ENCODE measurements at regions not wholly inside any gene's neighbourhood (a gene's known extent, or its start where the extent isn't known, plus 50 kb on each side); places are given as distances from the start of the nearest gene placed in this dataset.
"Not testable (repeated sequence)": the region's sequence is repeated elsewhere in the genome, so short reads cannot be mapped to it uniquely, and the experiment has no call there.

DNA sequence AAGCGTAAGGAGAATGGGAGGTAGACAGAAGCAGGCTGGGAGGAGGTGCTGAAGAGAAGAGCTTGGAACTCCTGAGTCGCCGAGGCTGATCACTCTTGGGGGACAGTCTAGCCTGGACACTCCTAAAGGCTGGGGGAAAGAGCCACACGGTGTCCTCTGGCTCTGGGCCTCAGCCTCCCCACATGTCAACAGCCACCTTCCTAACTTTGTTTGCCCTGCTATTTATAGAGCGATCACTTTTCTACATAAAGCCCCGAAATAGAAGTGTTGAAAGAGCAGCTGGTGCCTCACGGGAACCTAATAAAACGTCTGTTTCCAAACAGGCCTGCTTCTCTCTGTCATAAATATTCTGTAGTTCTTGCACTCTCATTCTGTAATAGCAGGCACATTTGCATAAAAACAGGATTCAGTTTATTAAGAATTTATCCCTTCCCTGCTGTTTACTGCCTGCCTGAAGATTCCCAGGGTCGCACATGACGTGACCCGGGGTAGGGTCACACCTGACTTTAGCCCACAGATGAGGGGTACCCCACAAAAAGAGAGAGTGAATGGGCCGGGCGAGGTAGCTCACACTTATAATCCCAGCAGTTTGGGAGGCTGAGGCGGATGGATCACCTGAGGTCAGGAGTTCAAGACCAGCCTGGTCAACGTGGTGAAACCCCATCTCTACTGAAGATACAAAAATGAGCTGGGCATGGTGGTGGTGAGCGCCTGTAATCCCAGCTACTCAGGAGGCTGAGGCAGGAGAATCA, 212.5 kb downstream of the TOMM20 start:
- DNase-seq = no peak

DNA sequence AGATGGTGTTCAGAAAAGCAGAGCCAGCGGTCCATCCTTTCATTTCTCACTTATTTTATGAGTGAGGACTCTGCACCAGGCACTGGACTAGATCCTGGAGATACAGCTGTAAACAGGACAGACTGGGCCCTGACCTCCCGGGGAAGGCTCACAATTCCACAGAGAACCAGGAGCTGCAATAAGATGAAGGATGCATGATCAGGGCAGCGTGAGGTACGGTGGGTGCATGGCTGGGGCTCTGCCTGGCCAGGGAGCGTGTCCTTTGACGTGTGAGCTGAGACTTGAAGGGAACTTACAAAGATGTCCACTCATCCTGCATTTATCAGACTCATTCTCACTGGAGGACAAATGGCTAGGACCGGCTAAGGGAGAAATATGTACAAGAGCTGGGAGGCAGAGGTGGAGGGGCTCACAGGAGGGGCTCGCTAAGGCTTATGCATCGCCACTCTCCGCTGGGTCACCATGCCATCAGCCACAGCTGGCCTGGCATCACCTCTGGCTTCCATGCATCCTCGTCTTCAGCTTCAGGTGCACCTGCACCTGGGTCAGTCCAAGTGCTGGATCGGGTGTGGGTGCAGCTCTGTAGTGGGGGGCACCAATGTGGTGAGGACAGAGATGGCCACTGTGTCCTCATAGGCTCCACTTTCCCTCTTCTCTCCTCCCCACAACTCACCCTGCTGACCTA, 213.9 kb downstream of the TOMM20 start:
- no peak for DNase-seq

DNA sequence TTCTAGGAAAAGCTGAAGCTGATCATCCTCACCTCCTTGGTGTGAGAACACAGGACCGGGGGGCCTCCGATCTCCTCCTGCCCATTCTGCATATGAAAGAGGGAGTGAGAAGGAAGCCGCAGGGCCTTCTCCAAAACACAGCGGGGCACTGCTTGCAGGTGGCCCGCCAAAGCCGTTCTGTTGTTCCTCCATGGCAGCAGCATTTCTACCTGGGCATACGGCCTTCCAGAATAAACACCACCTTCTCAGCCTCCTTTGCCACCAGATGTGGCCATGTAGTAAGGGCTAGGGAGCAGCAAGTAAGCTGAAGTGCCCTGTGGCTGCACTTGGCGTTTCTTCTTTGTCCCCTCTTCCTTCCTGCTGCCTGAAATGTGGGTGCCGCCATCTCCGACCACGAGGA, 214.9 kb downstream of the TOMM20 start:
- no peak for DNase-seq

DNA sequence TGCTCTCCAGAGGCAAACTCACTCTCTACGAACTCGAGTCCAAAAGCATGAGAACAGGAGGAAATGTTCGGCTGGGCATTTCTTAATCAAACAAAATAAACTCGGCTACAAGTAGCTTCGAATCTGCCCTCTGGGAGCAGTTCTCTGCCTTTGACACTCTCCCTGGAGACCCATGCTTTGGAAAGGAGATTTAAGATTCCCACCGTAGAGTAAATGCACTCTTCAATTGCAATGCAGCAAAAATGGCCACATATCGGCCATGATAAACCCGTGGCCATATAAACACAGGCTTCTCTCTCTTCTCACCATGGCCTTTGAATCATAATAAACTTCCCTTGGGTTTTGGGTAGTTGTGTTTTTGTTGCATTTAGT, 215.4 kb downstream of the TOMM20 start:
- DNase-seq = no peak

DNA sequence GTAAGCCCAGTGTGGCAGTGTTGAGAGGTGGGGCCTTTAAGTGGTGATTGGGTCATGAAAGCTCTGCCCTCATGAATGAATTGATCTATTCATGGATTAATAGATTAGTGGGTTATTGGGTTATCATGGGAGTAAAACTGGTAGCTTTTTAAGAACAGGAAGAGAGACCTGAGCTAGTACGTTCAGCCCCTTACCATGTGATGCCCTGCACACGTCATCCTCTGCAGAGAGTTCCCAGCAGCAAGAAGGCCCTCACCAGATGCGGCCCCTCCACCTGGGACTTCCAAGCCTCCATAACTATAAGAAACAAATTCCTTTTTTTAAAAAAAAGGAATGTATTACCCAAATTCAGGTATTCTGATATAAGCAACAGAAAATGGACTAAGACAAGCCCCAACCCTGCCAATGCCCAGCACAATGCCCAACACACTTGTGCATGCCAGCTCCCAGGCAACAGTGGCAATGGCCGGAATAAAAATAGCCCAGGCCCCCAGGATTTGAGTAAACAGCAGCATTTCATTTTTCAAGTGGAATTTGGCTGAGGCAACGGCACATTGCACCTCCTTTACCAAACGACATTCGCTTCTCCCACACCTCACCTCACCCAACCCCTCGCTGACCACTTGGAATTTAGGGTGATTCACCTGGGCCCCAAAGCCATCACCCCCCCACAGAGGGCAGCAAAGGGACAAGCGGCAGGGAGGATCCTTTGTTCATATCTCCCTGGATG, 215.9 kb downstream of the TOMM20 start:
- no peak for DNase-seq

DNA sequence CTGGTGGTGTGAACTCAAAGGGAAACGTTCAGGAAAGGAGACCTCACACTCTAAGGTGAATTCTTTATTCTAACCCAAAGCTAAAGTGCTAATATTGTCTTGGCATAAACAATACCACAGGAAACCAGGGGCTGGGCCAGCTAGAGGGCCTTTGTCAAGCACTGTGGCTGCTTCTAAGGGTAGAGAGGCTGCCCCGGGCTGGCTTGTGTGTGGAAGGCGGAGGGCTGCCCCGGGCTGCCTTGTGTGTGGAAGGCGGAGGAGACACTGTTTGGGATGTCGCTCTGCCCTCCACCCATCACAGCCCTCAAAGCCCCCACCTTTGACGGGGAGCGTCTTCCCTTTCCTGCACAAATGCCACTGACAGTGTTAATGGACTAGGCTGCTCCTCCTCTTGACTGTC, 216.8 kb downstream of the TOMM20 start:
- DNase-seq = no peak

DNA sequence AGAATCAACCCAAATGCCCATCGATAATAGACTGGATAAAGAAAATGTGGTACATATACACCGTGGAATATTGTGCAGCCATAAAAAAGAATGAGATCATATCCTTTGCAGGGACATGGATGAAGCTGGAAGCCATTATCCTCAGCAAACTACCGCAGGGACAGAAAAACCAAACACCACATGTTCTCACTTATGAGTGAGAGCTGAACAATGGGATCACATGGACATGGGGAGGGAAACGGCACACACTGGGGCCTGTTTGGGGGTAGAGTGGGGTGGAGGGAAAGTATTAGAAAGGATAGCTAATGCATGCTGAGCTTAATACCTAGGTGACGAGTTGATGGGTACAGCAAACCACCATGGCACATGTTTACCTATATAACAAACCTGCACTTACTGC, 217.5 kb downstream of the TOMM20 start:
- DNase-seq = not testable (repeated sequence)

DNA sequence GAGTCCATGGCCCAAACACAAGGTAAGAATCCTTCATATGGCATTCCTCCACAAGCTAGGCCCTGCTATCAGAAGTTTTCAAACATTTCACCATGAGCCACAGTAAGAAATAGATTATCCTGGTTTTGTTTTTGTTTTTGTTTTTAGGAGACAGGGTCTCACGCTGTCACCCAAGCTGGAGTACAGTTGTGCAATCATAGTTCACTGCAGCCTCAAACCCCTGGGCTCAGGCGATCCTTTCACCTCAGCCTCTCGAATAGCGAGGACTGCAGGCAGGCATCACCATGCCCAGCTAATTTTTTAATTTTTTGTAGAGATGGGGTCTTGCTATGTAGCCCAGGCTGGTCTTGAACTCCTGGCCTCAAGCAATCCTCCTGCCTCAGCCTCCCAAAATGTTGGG, 218.8 kb downstream of the TOMM20 start:
- DNase-seq = no peak

DNA sequence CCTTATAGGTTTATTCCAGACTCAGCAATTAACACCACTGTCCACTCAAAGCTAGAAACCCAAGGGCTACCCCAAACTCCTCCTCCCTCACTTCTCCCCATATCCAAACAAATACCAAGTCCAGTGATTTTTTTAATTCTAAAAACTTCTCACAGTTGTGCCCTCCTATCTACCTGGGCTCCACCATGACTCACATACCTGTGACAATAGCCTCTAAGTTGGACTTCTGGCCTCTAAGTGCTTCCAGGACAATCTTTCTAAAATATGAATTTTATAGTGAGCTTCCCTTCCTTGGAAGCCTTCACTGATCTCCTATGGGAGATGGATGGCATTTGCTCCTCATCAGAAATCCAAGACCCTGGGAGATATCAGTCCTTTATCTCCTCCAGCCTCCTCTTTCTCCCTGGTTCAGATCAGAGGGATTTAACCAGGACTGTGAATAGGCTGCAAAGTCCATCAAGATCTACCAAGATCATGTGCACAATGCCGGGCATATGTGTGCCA, 219.3 kb downstream of the TOMM20 start:
- DNase-seq = no peak

DNA sequence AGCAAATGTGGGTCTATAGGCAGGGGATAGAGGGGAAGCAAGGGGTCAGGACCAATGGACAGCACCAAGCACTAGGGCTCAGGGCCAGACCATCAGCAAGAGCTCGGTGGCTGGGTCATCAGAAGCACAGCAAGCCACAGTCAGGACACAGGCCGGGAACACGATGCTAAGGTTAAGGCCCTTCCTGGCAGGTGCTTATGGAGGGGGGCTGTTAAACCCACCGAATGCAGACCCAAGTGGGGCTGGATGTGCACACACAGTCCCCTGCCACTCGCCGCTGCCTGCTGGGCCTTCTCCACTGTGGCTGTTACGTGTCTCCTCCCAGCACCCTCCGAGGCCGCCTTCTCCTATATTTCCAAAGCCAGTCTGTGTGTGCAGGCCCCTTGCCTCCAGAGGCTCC, 220.1 kb downstream of the TOMM20 start:
- DNase-seq = no peak

DNA sequence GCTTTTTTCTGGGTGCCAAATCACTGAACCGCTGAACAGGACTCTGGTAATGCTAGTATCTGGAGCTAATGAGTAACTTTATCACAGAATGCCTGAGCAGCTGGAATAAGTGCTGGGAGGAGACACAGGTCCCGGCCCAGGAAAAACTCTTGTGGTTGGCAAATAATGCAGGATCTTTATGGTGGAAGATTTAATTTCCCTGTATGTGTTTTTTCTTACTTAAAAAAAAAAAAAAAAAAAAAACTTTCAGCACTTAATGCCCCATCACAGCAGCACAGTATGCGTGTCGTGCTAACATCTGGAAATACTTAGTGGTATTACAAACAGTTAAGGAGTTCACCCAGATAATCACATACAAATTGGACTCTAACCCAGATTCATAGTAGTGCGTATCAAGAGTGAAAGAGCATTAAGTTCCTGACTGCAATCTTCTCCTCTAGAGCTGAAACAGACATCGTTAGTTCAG, 220.7 kb downstream of the TOMM20 start:
- DNase-seq = no peak

DNA sequence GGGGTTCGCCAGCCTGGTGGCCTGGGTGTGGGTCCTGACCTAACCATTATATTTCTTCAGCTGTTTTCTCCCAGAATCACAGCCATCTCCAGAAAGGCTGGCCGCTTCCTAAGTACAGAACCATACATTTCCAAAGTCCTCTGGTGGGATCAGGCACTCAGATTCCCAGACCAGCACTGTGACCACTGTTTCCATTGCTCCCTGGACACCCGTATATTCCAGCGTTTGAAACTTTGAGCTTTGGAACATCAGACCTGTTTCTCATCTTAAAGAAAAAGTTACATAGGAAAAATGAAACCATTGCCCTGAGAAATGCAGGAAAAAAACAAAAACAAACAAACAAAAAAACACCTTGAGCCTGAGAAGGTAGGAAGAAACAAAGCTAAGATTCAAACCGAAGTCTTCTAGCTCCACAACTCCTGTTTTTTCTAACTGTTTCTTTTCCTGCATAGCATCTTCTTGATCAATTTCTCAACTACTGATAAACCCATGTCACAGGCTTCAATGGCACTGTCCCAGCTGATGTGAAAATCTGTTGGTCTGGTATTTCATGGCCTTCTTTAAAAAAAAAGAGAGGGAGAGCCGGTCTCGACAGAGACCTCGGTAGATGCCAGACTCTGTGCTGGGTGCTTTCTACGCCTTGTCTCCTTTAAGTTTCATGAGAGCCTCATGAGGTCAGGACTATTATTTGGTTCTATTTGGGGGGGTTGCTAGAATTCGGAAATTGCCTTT, 221.3 kb downstream of the TOMM20 start:
- no peak for DNase-seq

DNA sequence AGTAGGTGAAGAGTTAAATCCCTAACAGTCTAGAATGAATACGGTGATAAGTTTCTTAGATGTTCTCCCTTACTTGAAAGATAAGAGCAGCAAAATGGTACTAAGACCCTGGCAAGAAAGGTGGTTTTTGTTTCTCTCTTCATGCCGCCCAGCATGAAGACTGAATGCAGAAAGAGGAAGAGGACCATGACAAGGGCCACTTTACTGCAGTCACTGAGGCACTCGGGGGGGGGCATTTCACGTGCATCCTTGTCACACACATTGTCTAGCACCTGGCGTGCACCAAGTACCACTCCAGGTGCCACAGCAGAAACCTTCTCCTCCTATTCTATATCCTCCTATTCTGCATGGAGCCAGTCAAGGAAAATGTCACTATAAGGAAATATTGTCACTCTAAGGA, 222.0 kb downstream of the TOMM20 start:
- no peak for DNase-seq

DNA sequence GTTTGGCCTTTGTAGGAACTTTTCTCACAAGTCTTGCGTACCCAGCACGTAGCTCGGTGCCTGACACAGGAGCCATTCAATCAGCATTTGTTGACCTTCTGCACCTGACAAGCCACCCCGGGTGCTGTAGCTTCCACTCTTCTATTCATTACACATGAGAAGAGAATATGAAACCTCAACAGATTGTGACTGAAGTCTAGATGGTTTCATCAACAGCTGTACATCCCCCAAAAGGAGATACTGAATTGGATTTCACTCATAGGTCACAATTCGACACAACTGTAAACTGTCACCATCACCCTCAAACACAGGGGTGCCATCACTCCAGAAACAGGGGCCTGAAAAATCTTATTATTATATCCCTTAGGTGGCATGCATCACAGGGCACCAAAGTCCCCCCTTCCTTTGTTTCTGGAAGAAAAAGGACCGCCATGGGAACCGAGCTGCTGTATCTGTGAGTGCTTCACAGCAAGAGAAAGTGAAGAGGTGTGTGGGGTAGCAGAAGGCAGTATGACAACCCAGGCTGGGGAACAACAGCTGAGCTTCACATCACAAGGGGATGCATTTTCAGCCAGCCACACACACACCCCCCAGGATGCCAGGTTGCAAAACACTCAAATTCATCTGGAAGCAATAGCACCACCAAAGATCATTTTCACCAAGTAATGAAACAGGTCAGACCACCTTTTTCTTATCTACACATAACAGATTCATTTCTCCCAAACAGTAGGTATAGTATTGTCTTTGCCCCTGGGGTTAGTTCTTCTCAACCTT, 225.7 kb downstream of the TOMM20 start:
- DNase-seq = no peak

DNA sequence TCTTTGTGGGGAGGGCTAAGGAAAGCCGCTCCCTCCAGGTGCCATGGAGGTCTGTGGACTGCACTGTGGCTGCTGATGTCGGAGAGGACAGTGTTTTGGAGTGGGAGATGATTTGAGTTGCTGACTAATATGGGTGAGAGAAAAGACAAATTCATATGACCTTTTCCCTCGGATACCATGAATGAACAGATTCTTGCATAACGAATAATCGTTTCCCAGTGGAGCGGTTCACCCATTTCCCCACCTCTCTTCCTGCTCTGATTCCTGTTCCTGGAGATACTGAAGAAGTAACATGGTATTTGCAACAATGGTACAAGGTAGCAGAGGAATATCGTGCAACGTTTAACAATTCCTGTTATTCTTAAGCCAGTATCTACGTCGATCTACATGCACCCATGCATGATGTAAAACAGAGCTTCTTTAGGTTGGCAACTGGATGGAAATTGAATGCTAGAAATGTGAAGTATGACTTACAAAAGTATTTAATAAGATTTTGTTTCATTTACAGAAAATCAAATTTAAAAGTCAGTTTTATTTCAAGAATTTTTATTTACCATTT, 227.1 kb downstream of the TOMM20 start:
- DNase-seq = no peak

DNA sequence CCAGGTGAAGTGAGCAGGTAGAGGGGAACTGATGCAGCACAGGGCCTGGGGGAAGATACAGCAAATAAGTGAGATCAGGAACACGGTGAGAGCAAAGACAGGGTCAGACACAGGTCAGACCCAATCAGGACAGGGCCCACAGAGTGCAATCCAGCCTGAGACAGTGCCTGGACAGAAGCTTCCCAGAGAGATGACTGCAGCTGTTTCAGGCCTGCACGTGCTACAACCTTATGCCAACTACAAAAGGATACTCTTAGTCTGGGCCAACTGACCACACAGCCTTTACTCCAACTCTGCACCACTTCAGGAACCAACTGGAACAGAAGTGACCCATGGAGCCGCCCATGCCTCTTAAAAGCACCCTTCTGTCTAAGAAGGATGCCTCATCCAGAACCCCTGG, 228.0 kb downstream of the TOMM20 start:
- no peak for DNase-seq

DNA sequence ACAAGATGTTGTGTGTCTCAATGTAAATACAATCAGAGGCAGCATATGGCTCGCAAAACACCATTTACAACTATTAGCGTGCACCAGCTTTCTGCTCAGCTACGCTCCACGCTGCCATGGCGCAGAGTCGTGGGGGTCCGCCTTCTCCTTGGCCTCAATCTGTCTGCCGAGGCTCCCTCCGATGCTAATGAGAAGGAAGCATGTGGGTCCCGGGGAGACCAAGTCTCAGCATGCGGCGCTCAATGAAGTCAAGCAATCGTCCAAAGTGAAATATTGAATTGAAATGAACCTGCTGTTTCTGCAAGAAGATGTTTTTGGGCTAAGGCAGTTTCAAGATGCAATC, 228.9 kb downstream of the TOMM20 start:
- DNase-seq = no peak

DNA sequence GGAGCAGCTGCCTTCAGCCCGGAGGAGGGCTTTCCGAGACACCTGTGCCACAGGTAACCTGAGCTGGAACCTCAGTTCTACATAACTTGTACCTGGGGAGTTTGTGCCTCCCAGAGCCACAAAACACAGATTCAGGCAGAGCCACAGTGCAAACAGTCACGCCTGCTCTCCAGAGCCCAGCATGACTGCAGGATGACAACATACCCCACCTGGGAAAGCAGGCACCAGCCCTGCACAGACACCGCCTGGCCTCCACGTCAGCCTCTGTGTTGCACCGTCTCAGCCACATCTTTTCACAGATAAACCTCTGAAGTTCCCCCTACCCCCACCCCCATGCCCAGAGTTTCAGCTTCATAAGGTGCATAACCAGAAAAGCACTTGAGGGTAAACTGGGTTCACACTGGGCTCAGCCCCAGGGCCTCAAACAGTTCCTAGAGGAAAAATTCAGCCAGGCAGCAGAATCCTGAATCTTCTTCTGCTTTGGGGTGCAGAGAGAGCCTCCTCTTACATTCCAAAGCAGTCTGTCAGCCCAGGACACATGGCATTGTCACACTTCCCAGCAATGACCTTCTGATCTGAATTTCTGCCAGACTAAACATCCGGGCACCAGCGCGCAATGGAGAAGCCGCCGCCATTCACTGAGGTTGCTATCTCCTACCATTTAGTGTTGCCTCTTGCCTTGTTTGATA, 229.5 kb downstream of the TOMM20 start:
- no peak for DNase-seq

DNA sequence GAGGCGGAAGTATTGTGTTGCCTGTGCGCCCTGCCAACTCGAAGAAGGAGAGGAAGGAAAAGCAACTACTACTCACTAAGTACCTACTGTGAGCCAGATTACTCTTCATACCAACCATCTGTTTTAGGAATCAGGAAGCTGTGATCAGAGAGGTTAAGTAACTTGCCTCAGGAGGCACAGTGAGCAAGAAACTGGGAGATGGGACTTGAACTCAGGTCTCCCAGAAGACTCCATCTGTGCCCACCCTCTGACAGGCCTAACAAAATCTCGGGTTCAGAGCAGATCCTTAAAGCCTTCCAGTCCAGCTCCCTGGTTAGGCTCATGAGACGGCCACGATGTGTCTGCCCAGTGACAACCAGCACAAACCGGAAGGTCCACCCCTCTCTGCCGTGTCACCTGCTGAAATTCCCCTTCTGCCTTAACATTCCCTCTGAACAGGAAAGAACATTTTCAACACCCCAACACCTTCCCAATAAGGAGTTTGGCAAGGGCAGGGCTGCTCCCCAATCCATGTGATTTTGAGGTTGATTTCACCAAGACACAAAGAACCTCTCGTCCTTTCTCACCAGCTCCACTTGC, 230.1 kb downstream of the TOMM20 start:
- DNase-seq = no peak

DNA sequence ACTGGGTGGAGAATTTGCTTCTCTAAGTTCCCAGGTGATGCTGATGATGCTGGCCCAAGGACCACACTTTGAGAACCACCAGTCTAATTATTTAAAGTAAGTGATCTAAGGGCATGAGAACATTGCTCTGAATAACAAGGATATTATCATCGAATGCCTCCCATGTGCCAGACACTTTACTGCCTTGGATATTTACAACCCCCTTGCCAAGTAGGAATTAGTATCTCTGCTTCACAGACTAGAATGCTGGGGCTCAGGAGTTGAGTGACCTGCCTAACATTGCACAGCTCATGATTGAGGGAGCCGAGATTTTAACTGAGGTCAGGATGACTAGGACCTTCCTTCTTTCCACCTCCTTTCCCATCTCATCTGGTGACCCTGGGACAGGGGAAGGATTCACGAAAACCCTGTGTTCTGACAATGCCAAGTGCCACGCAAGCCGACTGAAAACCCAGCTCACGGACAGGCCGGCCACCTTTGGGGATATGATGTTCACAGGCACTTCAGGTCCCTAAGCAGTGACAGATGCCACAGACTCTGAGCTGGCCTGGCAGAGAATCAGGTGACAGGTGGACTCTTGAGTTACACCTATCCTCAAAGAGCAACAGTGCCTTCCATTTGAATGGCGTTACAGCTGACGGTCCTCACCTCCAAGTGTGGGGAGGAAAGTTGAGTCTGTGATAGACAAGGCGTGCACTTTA, 230.7 kb downstream of the TOMM20 start:
- no peak for DNase-seq

DNA sequence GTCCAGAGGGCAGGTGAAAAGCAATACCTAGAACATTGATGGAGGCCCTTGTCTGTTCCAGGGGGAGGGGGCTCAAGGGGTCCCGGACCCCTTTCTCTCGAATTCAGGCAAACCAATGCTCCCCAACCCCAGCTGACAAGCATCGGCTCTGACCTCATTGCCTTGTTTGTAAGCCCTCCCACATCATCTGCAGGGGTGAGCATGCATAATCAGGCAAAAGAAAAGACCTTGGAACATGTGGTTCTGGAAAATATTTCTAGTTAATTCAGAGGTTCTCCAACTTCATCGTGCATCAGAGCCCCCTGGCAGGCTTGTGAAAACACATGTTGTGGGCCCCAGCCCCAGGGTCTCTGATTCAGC, 231.3 kb downstream of the TOMM20 start:
- DNase-seq = no peak
